ENCODE measurements at regions not wholly inside any gene's neighbourhood (a gene's known extent, or its start where the extent isn't known, plus 50 kb on each side); places are given as distances from the start of the nearest gene placed in this dataset.

GRCh38 chr3:103609472-103609871 lies 1174.7 kb downstream of the ZPLD1 start:
- no peak for DNase-seq (ENCODE audit: low read depth in 1 of 2, low spot score in 1 of 2)

GRCh38 chr3:103613397-103614156 lies 1178.8 kb downstream of the ZPLD1 start:
- DNase-seq (ENCODE audit: low read depth in 1 of 2, low spot score in 1 of 2), result no peak

- no peak for DNase-seq (ENCODE audit: low read depth in 1 of 2, low spot score in 1 of 2)
Measured at GRCh38 chr3:103614719-103615118, 1179.9 kb downstream of the ZPLD1 start.

DNA sequence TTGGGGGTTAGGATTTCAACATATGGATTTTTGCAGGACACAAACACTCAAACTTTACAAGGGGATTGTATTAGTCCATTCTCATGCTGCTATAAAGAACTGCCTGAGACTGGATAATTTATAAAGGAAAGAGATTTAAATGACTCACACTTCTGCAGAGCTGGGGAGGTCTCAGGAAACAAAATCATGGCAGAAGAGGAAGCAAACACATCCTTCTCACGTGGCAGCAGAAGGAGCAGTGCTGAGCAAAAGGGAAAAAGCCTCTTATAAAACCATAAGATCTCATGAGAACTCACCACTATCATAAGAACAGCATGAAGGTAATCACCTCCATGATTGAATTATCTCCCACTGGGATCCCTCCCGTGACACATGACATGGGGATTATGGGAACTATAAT lies 1183.1 kb downstream of the ZPLD1 start:
- no peak for DNase-seq (ENCODE audit: low read depth in 1 of 2, low spot score in 1 of 2)

GRCh38 chr3:103624271-103624670 lies 1189.5 kb downstream of the ZPLD1 start:
- DNase-seq (ENCODE audit: low read depth in 1 of 2, low spot score in 1 of 2), result no peak

DNA sequence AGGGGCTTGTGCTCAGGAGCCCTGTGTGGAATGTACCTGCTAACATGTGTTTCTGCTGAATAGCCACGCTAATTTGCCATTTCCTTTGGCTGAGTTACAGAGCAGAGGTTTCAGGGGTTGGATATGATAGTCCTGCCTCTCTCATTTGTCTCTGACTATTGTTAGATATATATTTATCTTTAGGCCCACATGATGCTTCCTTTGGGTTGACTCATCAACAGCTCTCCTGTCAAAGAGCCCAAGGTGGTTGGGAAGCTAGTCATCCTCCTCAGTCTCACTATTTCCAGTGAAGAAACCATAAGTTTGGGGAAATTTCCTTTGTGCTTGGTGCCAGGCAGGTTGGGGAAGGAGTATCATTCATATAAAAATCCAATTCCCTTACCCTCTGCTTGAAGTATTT lies 1194.6 kb downstream of the ZPLD1 start:
- no peak for DNase-seq (ENCODE audit: low read depth in 1 of 2, low spot score in 1 of 2)

GRCh38 chr3:103644450-103644849 lies 1209.6 kb downstream of the ZPLD1 start:
- no peak for DNase-seq (ENCODE audit: low read depth in 1 of 2, low spot score in 1 of 2)

DNA sequence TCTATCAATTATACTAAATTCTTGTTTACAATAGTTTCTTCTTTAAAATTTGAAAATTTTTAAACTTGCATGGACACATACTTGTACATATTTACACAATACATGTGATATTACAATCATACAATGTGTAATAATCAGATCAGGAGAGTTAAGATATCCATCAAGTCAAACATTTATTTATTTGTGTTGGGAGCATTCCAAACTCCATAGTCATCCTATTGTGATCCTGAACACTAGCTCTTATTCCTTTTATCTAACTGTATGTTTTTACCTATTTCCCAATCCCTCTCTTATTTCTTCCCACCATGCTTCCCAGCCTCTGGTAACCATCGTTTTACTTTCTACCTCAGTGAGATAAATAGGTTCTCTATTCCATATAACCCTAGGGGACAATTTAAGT lies 1219.2 kb downstream of the ZPLD1 start:
- no peak for DNase-seq (ENCODE audit: low read depth in 1 of 2, low spot score in 1 of 2)

DNA sequence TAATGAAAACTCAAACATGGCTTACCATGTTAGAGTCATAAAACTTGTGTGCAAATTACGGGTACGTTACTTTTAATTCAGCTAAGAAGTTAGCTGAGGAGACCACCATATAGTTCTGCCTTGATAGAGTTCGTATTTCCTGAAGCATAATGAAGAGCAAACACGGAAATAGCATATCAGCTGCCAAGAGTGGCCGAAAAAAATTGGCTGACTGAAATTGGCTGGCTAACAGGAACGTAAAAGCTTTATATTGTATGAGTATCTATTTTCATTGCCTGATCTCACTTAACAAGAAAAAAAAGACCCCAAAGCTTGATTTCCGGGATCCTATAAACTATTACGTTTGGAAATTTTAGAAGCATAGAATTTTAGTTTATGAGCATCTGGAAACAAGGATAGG lies 1222.9 kb downstream of the ZPLD1 start:
- no peak for DNase-seq (ENCODE audit: low read depth in 1 of 2, low spot score in 1 of 2)

- DNase-seq (ENCODE audit: low read depth in 1 of 2, low spot score in 1 of 2), result no peak
Measured at GRCh38 chr3:103660810-103661209, 1226.0 kb downstream of the ZPLD1 start.

DNA sequence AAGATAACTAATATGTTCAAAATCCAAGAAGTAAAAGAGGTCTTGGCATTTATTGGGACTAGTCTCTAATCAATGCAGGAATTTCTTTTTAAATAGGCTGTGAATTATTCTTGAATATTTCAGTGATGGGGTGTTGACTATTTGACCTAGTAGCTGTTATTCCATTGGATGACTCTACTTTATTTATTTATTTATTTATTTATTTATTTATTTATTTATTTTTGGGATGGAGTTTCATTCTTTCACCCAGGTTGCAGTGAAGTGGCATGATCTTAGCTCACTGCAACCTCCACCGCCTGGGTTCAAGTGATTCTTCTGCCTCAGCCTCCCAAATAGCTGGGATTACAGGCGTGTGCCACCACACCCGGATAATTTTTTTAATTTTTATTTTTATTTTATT lies 1227.8 kb downstream of the ZPLD1 start:
- DNase-seq (ENCODE audit: low read depth in 1 of 2, low spot score in 1 of 2), result no peak

DNA sequence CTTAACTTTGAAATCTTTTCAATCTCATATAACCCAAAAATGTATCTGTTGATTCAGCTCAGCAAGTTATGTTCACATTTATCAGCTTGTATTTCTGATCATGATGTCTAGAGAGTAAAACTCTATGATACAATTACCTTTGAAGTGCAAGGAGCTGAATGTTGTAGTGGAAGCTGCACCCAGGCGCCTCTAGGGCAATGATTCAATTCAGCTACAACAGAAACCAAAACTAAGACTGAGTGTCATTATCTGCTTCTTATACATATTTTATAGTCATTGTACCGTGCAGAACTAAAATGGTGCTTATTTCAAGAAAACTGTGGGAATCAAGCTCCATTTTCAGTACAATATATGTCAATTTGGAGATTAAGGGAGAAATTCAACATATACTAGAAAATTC lies 1237.5 kb downstream of the ZPLD1 start:
- DNase-seq (ENCODE audit: low read depth in 1 of 2, low spot score in 1 of 2), result no peak

- DNase-seq (ENCODE audit: low read depth in 1 of 2, low spot score in 1 of 2), result no peak
Measured at GRCh38 chr3:103684904-103685303, 1250.1 kb downstream of the ZPLD1 start.

GRCh38 chr3:103685939-103686338 lies 1251.1 kb downstream of the ZPLD1 start:
- DNase-seq (ENCODE audit: low read depth in 1 of 2, low spot score in 1 of 2), result no peak

GRCh38 chr3:103690536-103690935 lies 1255.7 kb downstream of the ZPLD1 start:
- no peak for DNase-seq (ENCODE audit: low read depth in 1 of 2, low spot score in 1 of 2)

- DNase-seq (ENCODE audit: low read depth in 1 of 2, low spot score in 1 of 2), result no peak
Measured at GRCh38 chr3:103693831-103694230, 1259.0 kb downstream of the ZPLD1 start.

DNA sequence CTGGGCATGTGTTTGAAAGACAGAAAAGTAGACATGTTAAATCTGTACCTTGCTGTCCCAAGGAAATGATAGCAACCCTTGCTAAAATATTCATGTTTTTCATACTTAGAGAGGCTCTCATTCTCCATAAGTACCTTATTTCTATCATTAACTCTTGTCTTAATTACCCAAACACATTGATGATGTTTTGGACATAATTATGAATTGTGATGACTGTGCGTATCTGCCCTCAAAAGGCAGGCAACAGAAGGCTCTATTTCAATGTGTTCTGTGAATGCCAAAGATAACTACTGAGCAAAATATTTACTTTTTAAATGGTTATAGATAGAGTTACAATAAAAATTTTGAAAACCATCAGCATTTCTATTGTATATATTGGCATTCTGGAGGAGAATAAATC lies 1263.8 kb downstream of the ZPLD1 start:
- DNase-seq (ENCODE audit: low read depth in 1 of 2, low spot score in 1 of 2), result no peak

DNA sequence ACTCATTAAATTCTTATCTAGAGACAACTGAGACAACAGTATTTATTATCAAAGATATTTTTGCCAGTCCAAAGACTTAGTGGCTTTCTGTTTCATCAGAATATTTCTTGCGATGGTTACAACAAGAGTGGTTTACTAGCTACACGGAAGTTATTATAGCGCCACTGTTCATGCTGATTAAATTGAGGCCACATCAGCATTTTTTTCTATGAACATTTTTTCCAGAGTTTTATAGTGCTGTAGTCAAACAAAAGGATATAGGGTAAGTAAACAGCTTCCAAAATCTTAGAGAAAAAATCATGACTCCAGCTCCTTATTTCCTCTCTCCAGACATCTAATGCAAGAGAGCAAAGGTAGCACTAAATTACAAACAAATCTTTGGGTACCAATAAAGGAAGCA lies 1264.4 kb downstream of the ZPLD1 start:
- no peak for DNase-seq (ENCODE audit: low read depth in 1 of 2, low spot score in 1 of 2)

DNA sequence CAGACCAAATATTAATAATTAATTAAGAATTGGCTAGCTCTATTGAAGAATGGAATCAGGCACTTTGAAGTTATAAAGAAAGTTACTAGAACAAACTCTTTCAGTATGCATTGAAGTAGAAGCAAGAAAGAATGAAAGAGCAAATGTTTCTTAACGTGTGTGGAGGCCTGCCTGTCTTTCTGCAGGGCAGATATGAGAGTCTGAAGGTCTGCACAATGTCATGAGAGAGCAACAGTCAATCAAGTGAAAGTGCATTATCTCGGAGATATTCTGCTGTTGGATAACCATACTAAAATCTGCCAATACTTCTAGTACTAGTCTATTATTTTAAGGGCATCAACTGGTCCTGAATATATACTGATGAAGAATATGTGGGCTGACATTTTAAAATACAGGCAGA lies 1270.8 kb downstream of the ZPLD1 start:
- no peak for DNase-seq (ENCODE audit: low read depth in 1 of 2, low spot score in 1 of 2)

DNA sequence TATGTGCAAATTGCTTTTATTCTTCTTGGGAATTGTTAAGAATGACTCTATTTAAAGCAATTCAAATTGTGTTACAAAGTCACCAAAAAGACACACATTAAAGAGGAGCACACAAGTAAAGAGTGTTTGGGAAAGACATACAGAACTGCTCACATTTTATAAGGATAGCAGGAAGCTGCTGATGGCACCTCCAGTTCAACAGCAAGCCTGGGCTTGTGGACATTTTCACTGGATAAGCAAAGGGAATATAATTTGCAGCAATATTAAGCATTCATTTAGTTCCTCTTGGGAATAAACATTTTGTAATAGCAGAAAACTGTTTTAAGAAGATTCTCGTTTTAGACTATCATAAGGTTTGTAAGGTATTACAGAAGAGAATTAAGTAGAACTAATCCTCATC lies 1271.9 kb downstream of the ZPLD1 start:
- no peak for DNase-seq (ENCODE audit: low read depth in 1 of 2, low spot score in 1 of 2)

DNA sequence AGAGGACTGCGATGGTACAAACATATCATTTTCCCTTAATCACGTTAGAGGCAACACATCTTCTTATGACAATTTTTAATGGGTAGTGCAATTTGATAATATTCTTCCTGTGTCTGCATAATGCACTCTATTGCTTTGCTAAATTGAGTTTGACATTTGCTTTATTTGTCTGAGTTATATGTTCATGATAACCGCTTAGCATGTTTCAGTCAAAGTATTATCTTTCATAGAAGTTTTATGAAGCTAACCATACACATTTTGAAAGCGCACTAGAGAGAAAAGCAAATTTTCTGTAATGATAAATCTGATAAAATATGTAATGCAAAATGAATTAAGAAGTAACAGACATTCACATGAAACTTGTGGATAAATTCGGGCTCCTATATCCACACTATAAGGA lies 1276.9 kb downstream of the ZPLD1 start:
- DNase-seq (ENCODE audit: low read depth in 1 of 2, low spot score in 1 of 2), result no peak

DNA sequence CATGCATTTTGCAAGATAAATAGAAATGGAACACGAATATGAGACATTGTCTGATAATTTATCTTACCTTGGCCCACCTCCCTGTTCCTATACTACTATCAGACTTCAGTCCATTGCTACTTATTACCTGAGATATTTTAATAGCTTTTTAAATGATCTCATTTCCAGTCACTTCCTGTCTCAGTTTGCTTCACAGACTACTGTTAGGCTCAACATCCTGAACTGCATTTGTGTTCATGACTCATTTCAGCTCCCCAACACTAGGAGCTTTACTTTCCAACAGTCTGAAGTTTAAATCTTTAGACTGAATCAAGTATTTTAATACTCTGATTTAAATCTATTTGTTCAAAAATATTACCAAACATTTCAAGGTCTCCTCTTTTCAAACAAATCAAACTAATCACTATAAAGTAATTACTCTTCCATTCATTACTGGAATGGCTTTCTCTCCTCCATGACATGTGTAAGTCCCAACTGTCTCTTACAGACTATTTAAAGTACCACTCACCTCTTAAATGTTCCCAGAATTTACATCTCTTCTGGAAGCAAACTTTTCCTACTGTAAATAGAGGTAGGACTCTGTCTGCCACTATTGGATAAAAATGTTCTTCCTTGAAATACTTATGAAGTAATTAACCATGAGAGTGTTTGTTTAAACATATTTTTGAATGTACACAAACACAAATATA lies 1277.6 kb downstream of the ZPLD1 start:
- no peak for DNase-seq (ENCODE audit: low read depth in 1 of 2, low spot score in 1 of 2)

DNA sequence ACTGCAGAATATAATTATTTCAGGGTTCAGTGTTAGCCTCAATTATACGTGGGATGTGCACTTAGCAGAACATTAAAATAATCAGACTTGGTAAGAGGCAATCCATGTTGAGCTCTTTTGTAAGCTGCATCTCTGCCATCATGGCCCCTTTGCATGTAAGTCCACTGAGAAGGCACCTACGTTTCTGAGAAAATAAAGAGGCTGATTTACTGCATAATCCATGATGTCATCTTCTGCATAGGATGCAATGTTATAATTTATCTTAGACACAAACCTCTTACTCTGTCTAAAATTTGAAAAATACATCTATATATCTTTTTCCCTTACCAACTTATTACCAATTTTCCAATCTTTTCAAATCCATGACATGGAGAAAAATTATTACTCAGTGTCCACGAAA lies 1294.7 kb downstream of the ZPLD1 start:
- no peak for DNase-seq (ENCODE audit: low read depth in 1 of 2, low spot score in 1 of 2)

All from stimulated activated CD4-positive, alpha-beta T cell treated with anti-CD3 and anti-CD28 coated beads, Interleukin-15, amount 100 ng/mL, for 1 hour (primary cell).